OCI-LY1 (cell line): ENCODE measurements at regions not wholly inside any gene's neighbourhood (a gene's known extent, or its start where the extent isn't known, plus 50 kb on each side); places are given as distances from the start of the nearest gene placed in this dataset.

Source experiments
- H2AFZ ChIP-seq: fragments of 200-600 bp; sonication (generic), shearing (Covaris generic); 2 replicates; pipeline ENCODE4 v1.6.0; 2014; ENCODE audit warnings: antibody characterized with exemption, mild to moderate bottlenecking, low read length
- H3F3A ChIP-seq: fragments of 200-600 bp; sonication (generic), shearing (Covaris generic); 2 replicates; pipeline ENCODE4 v1.6.0; 2014; ENCODE audit warnings: mild to moderate bottlenecking, antibody characterized with exemption, low read length, moderate library complexity; ENCODE audit not compliant: insufficient read depth
- H3K27ac ChIP-seq: fragments of 200-600 bp; sonication (generic); 2 replicates; pipeline ENCODE4 v1.5.1; 2014; ENCODE audit warnings: low read length, mixed run types, mild to moderate bottlenecking, low read depth; ENCODE audit not compliant: poor library complexity, severe bottlenecking
- H3K27me3 ChIP-seq: fragments of 200-600 bp; sonication (generic); 2 replicates; pipeline ENCODE4 v1.6.0; 2014; ENCODE audit warnings: antibody characterized with exemption, mild to moderate bottlenecking, low read length, moderate library complexity; ENCODE audit not compliant: insufficient read depth
- H3K36me3 ChIP-seq: fragments of 200-600 bp; sonication (generic); 2 replicates; pipeline ENCODE4 v1.6.1; 2014; ENCODE audit warnings: mild to moderate bottlenecking, antibody characterized with exemption, low read length, moderate library complexity, mixed read lengths; ENCODE audit not compliant: insufficient read depth
- H3K4me1 ChIP-seq: fragments of 200-600 bp; sonication (generic); 2 replicates; pipeline ENCODE4 v1.5.1; 2014; ENCODE audit warnings: mild to moderate bottlenecking, low read length, moderate library complexity; ENCODE audit not compliant: insufficient read depth, severe bottlenecking
- H3K4me2 ChIP-seq: fragments of 200-600 bp; sonication (generic), shearing (Covaris generic); 2 replicates; pipeline ENCODE4 v1.6.1; 2014; ENCODE audit warnings: low read length
- H3K4me3 ChIP-seq: fragments of 200-600 bp; sonication (generic); 2 replicates; pipeline ENCODE4 v1.5.1; 2014; ENCODE audit warnings: low read length, low read depth, mild to moderate bottlenecking, mixed read lengths; ENCODE audit not compliant: poor library complexity, severe bottlenecking
- H3K79me2 ChIP-seq: fragments of 200-600 bp; shearing (Covaris generic); 2 replicates; pipeline ENCODE4 v1.6.1; 2016; ENCODE audit warnings: mixed run types, low read length, mixed read lengths; ENCODE audit not compliant: insufficient read depth
- H3K9ac ChIP-seq: fragments of 200-600 bp; sonication (generic), shearing (Covaris generic); 2 replicates; pipeline ENCODE4 v1.6.1; 2014; ENCODE audit warnings: mild to moderate bottlenecking, low read length, mixed read lengths
- H3K9me2 ChIP-seq: fragments of 200-600 bp; sonication (generic), shearing (Covaris generic); 2 replicates; pipeline ENCODE4 v1.6.1; 2014; ENCODE audit warnings: low read depth, mild to moderate bottlenecking, low read length, mixed read lengths
- H3K9me3 ChIP-seq: fragments of 200-600 bp; shearing (Covaris generic); 2 replicates; pipeline ENCODE4 v1.6.1; 2014; ENCODE audit warnings: low read length, mixed read lengths
- H4K20me1 ChIP-seq: fragments of 200-600 bp; sonication (generic), shearing (Covaris generic); 2 replicates; pipeline ENCODE4 v1.6.0; 2016; ENCODE audit warnings: mild to moderate bottlenecking, low read length; ENCODE audit not compliant: insufficient read depth
- CTCF ChIP-seq: fragments of 200-600 bp; sonication (generic), shearing (Covaris generic); IDR thresholded peaks from 2 replicates; pipeline ENCODE4 v1.5.1; 2017; ENCODE audit warnings: mild to moderate bottlenecking, antibody characterized with exemption, low read length, moderate library complexity, mixed read lengths
- EZH2 ChIP-seq: fragments of 200-600 bp; sonication (generic), shearing (Covaris generic); IDR thresholded peaks from 2 replicates; pipeline ENCODE4 v1.8.0; 2017; ENCODE audit warnings: borderline replicate concordance, mixed run types, mild to moderate bottlenecking, antibody characterized with exemption, low read length, moderate library complexity, mixed read lengths

GRCh38 chrX:437661-438390 is 51.1 kb upstream of the PPP2R3B start:
- Histone ChIP-seq H2AFZ (no peak overlapping the region), H3K79me2 (no peaks in the 10 kb centered on the region)
- TF ChIP-seq EZH2 (no peak), CTCF (no peak)

DNA sequence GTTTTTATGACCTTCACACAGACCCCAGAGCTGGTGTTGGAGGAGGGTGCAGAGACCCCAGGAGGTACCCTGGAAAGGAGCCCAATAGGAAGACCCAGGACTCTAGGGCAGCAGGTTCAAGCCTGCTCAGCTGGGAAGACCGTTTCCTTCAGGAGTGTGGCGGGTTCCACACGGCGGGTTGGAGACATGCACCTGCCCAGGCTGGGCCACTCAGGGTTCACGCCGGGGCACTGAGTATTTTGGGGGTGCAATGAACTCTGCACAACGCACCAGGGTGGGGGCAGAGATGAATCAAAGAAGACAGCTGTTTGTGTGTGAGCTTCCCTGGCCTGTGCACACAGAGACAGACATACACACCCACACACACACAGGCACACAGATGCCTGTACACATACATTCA is 52.5 kb upstream of the PPP2R3B start:
- Histone ChIP-seq H3K4me1 (no peaks in the 10 kb centered on the region), H3F3A (no peaks in the 10 kb centered on the region), H3K36me3 (no peaks in the 10 kb centered on the region), H3K9ac (no peak overlapping the region), H3K79me2 (no peaks in the 10 kb centered on the region), H4K20me1 (no peaks in the 10 kb centered on the region), H3K27me3 (no peaks in the 10 kb centered on the region), H3K9me3 (no peaks in the 10 kb centered on the region), H3K27ac (no peak overlapping the region), H3K4me2 (no peak overlapping the region), H3K9me2 (no peaks in the 10 kb centered on the region), H2AFZ (no peak overlapping the region), H3K4me3 (no peak overlapping the region)
- TF ChIP-seq EZH2 (no peak), CTCF (no peak)

More at GRCh38 chrX:437661-438390, 51.1 kb upstream of the PPP2R3B start:
- no peaks in the 10 kb centered on the region for H3F3A ChIP-seq
- H3K27me3 ChIP-seq, result no peaks in the 10 kb centered on the region
- H3K36me3 ChIP-seq, result no peaks in the 10 kb centered on the region
- no peak overlapping the region for H3K27ac ChIP-seq
- H3K9ac ChIP-seq, result no peak overlapping the region
- no peaks in the 10 kb centered on the region for H4K20me1 ChIP-seq
- H3K4me2 ChIP-seq, result no peak overlapping the region
- no peaks in the 10 kb centered on the region for H3K9me3 ChIP-seq
- no peaks in the 10 kb centered on the region for H3K9me2 ChIP-seq
- no peak overlapping the region for H3K4me3 ChIP-seq
- H3K4me1 ChIP-seq, result no peaks in the 10 kb centered on the region

DNA sequence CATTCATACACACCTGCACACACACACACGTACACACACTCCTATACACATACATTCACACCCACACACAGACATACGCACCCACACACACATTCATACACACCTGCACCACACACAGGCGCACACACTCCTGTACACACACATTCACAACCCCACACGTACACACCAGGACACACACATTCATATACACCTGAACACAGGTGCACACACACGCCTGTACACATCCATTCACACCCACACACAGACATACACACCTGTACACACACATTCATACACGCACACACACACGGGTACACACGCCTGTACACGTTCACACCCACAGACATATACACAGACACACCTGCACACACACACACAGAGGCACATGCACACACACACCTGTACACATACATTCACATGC is 53.0 kb upstream of the PPP2R3B start:
- Histone ChIP-seq H3K4me1 (no peaks in the 10 kb centered on the region), H3K27ac (no peak overlapping the region), H3F3A (no peaks in the 10 kb centered on the region), H3K4me3 (no peak overlapping the region), H3K9me3 (no peaks in the 10 kb centered on the region), H2AFZ (no peak overlapping the region), H3K27me3 (no peaks in the 10 kb centered on the region), H3K79me2 (no peaks in the 10 kb centered on the region), H3K36me3 (no peaks in the 10 kb centered on the region), H3K9me2 (no peaks in the 10 kb centered on the region), H4K20me1 (no peaks in the 10 kb centered on the region), H3K4me2 (no peak overlapping the region), H3K9ac (no peak overlapping the region)
- TF ChIP-seq CTCF (no peak), EZH2 (no peak)
